Neural progenitor cell (in vitro differentiated cells): ENCODE measurements at regions not wholly inside any gene's neighbourhood (a gene's known extent, or its start where the extent isn't known, plus 50 kb on each side); places are given as distances from the start of the nearest gene placed in this dataset.

ENCODE experiments used
- DNase-seq: peaks from one replicate; pipeline ENCODE4 v3.0.0-alpha.2; 2016; ENCODE audit warnings: low spot score
- H2AFZ ChIP-seq: fragments of 200-600 bp; sonication (generic); replicated peaks from 2 replicates; pipeline ENCODE4 v1.6.1; 2016; ENCODE audit warnings: antibody characterized with exemption
- H3F3A ChIP-seq: fragments of 200-600 bp; sonication (generic); 2 replicates; pipeline ENCODE4 v1.6.1; 2016; ENCODE audit warnings: antibody characterized with exemption, low read depth
- H3K27ac ChIP-seq: fragments of 200-600 bp; sonication (generic); 2 replicates; pipeline ENCODE4 v1.5.1; 2016; ENCODE audit warnings: mild to moderate bottlenecking
- H3K27me3 ChIP-seq: fragments of 200-600 bp; sonication (generic); 2 replicates; pipeline ENCODE4 v1.6.1; 2016; ENCODE audit warnings: mild to moderate bottlenecking, moderate library complexity
- H3K36me3 ChIP-seq: fragments of 200-600 bp; sonication (generic); 2 replicates; pipeline ENCODE4 v1.5.1; 2016
- H3K4me1 ChIP-seq: fragments of 200-600 bp; sonication (generic); 2 replicates; pipeline ENCODE4 v1.6.1; 2016; ENCODE audit warnings: mixed run types
- H3K4me2 ChIP-seq: fragments of 200-600 bp; sonication (generic); 2 replicates; pipeline ENCODE4 v1.6.1; 2016
- H3K4me3 ChIP-seq: fragments of 200-600 bp; sonication (generic); 2 replicates; pipeline ENCODE4 v1.5.1; 2016
- H3K79me2 ChIP-seq: fragments of 200-600 bp; sonication (generic); 2 replicates; pipeline ENCODE4 v1.6.1; 2016; ENCODE audit warnings: low read depth
- H3K9ac ChIP-seq: fragments of 200-600 bp; sonication (generic); 2 replicates; pipeline ENCODE4 v1.6.1; 2016
- H3K9me3 ChIP-seq: fragments of 200-600 bp; sonication (generic); 2 replicates; pipeline ENCODE4 v1.5.1; 2016; ENCODE audit warnings: low read depth
- H4K20me1 ChIP-seq: fragments of 200-600 bp; sonication (generic); 2 replicates; pipeline ENCODE4 v1.6.1; 2016; ENCODE audit warnings: low read depth
- H3K27ac Mint-ChIP-seq: 3 replicates; pipeline ENCODE4 v1.8.0; 2021; ENCODE audit warnings: mixed read lengths
- H3K27me3 Mint-ChIP-seq: 2 replicates; pipeline ENCODE4 v1.8.0; 2022; ENCODE audit warnings: low read depth, mild to moderate bottlenecking, inconsistent platforms, moderate library complexity, mixed read lengths; ENCODE audit not compliant: insufficient read depth
- H3K36me3 Mint-ChIP-seq: 3 replicates; pipeline ENCODE4 v1.8.0; 2021; ENCODE audit warnings: mixed read lengths
- H3K4me1 Mint-ChIP-seq: 3 replicates; pipeline ENCODE4 v1.8.0; 2021; ENCODE audit warnings: mixed read lengths
- H3K4me3 Mint-ChIP-seq: 3 replicates; pipeline ENCODE4 v1.8.0; 2021; ENCODE audit warnings: mild to moderate bottlenecking, moderate library complexity, mixed read lengths
- H3K9me3 Mint-ChIP-seq: 3 replicates; pipeline ENCODE4 v1.8.0; 2020; ENCODE audit warnings: mixed read lengths
- CTCF ChIP-seq: fragments of 200-600 bp; sonication (generic); IDR thresholded peaks from 2 replicates; pipeline ENCODE4 v1.5.1; 2017; ENCODE audit warnings: antibody characterized with exemption, mild to moderate bottlenecking
- EZH2 ChIP-seq: fragments of 200-600 bp; sonication (generic); IDR thresholded peaks from 2 replicates; pipeline ENCODE4 v1.6.1; 2017; ENCODE audit warnings: antibody characterized with exemption, mild to moderate bottlenecking, moderate library complexity
- EZH2phosphoT487 ChIP-seq: fragments of 200-600 bp; sonication (generic); IDR thresholded peaks from 2 replicates; pipeline ENCODE4 v1.6.1; 2017; ENCODE audit warnings: antibody characterized with exemption

GRCh38 chr5:103890313-103890712 lies 327.7 kb upstream of the NUDT12 start:
- Histone ChIP-seq H3K4me2 (no peak overlapping the region), H3K27me3 (no peaks in the 10 kb centered on the region)
- peaks cover 2% of the 10 kb centered on the region for H3K9me3 Mint-ChIP-seq

GRCh38 chr5:103889500-103890209 lies 327.1 kb upstream of the NUDT12 start:
- Histone ChIP-seq H3K4me3 (no peak overlapping the region), H3K36me3 (no peaks in the 10 kb centered on the region), H2AFZ (no peak overlapping the region), H3K4me1 (peaks cover under 1% of the 10 kb centered on the region), H3K27me3 (no peaks in the 10 kb centered on the region), H4K20me1 (no peaks in the 10 kb centered on the region), H3K4me2 (no peak overlapping the region), H3K79me2 (no peaks in the 10 kb centered on the region), H3K9me3 (no peaks in the 10 kb centered on the region), H3F3A (no peaks in the 10 kb centered on the region), H3K9ac (no peak overlapping the region), H3K27ac (no peak overlapping the region)
- Mint-ChIP-seq H3K4me3 (no peak overlapping the region), H3K27ac (no peak overlapping the region), H3K4me1 (peaks cover 5% of the 10 kb centered on the region), H3K36me3 (no peaks in the 10 kb centered on the region), H3K9me3 (peaks cover 2% of the 10 kb centered on the region), H3K27me3 (no peaks in the 10 kb centered on the region)
- no peak for DNase-seq
- no peak for TF ChIP-seq EZH2phosphoT487
- TF ChIP-seq CTCF = no peak
- no peak for TF ChIP-seq EZH2

More at GRCh38 chr5:103890313-103890712, 327.7 kb upstream of the NUDT12 start:
- Mint-ChIP-seq H3K27ac (no peak overlapping the region), H3K4me1 (peaks cover 9% of the 10 kb centered on the region), H3K4me3 (no peak overlapping the region), H3K36me3 (no peaks in the 10 kb centered on the region), H3K27me3 (no peaks in the 10 kb centered on the region)
- H3K79me2 ChIP-seq = no peaks in the 10 kb centered on the region
- H4K20me1 ChIP-seq = no peaks in the 10 kb centered on the region
- H3K27ac ChIP-seq = no peak overlapping the region
- H3K4me1 ChIP-seq = peaks cover 7% of the 10 kb centered on the region
- DNase-seq = no peak
- no peak overlapping the region for H2AFZ ChIP-seq
- no peaks in the 10 kb centered on the region for H3K36me3 ChIP-seq
- no peak overlapping the region for H3K4me3 ChIP-seq
- H3F3A ChIP-seq = no peaks in the 10 kb centered on the region
- no peak overlapping the region for H3K9ac ChIP-seq
- no peaks in the 10 kb centered on the region for H3K9me3 ChIP-seq
- TF ChIP-seq EZH2phosphoT487 = no peak
- TF ChIP-seq CTCF = no peak
- no peak for TF ChIP-seq EZH2

GRCh38 chr5:103886826-103887225 lies 324.2 kb upstream of the NUDT12 start:
- no peak overlapping the region for H2AFZ ChIP-seq
- H3K27ac Mint-ChIP-seq = no peak overlapping the region
- H3K9me3 ChIP-seq = no peaks in the 10 kb centered on the region
- H3K79me2 ChIP-seq = no peaks in the 10 kb centered on the region
- H3K4me3 Mint-ChIP-seq = no peak overlapping the region
- H3K4me3 ChIP-seq = no peak overlapping the region
- no peaks in the 10 kb centered on the region for H4K20me1 ChIP-seq
- no peaks in the 10 kb centered on the region for H3F3A ChIP-seq
- DNase-seq = no peak
- no peaks in the 10 kb centered on the region for H3K4me1 Mint-ChIP-seq
- H3K27me3 ChIP-seq = no peaks in the 10 kb centered on the region
- H3K9me3 Mint-ChIP-seq = peaks cover 2% of the 10 kb centered on the region
- no peaks in the 10 kb centered on the region for H3K4me1 ChIP-seq
- H3K36me3 ChIP-seq = no peaks in the 10 kb centered on the region
- no peak for TF ChIP-seq CTCF
- no peak for TF ChIP-seq EZH2phosphoT487
- TF ChIP-seq EZH2 = no peak
- no peak overlapping the region for H3K9ac ChIP-seq
- H3K36me3 Mint-ChIP-seq = no peaks in the 10 kb centered on the region
- H3K27ac ChIP-seq = no peak overlapping the region
- H3K27me3 Mint-ChIP-seq = no peaks in the 10 kb centered on the region
- H3K4me2 ChIP-seq = no peak overlapping the region
